H1 (cell line): ENCODE measurements at regions not wholly inside any gene's neighbourhood (a gene's known extent, or its start where the extent isn't known, plus 50 kb on each side); places are given as distances from the start of the nearest gene placed in this dataset.

Source experiments
- ATF3 ChIP-seq: IDR thresholded peaks from 2 replicates; pipeline ENCODE4 v1.6.1; 2011; ENCODE audit warnings: low read depth, mild to moderate bottlenecking, low read length; ENCODE audit not compliant: insufficient read depth
- CBX5 ChIP-seq: fragments of 300-800, 300-1000 bp; sonication (generic); IDR thresholded peaks from 2 replicates; pipeline ENCODE4 v1.7.1; 2016; ENCODE audit warnings: antibody characterized with exemption, low read length, low read depth
- CEBPB ChIP-seq: IDR thresholded peaks from 2 replicates; pipeline ENCODE4 v1.6.1; 2012; ENCODE audit warnings: low read depth, low read length
- CTCF ChIP-seq, 3 experiments: IDR thresholded peaks; 1 replicate in 2 of 3; 2 replicates in 1 of 3; pipeline versions ENCODE4 v1.5.1 to v1.6.1; 2011; ENCODE audit warnings: low read length in 3 of 3, mild to moderate bottlenecking in 3 of 3, inconsistent platforms in 2 of 3, low read depth in 1 of 3, moderate library complexity in 1 of 3; ENCODE audit not compliant: insufficient read depth in 1 of 3; ENCODE audit errors: control extremely low read depth in 1 of 3
- JUND ChIP-seq: IDR thresholded peaks from 2 replicates; pipeline ENCODE4 v1.6.1; 2011; ENCODE audit warnings: mild to moderate bottlenecking, improper control_type of control experiment, low read length
- POLR2A ChIP-seq, 2 experiments: IDR thresholded peaks; 1 replicate in 1 of 2; 2 replicates in 1 of 2; pipeline ENCODE4 v1.6.1; 2011; ENCODE audit warnings: low read depth in 2 of 2, low read length in 2 of 2, mild to moderate bottlenecking in 2 of 2; ENCODE audit errors: control extremely low read depth in 1 of 2
- RAD21 ChIP-seq, 2 experiments: IDR thresholded peaks in 1 of 2; conservative IDR thresholded peaks in 1 of 2; 2 replicates each; pipeline ENCODE4 v1.6.1; 2011; ENCODE audit warnings: low read depth in 2 of 2, low read length in 2 of 2, improper control_type of control experiment in 1 of 2, inconsistent platforms in 1 of 2, mild to moderate bottlenecking in 1 of 2, moderate library complexity in 1 of 2
- RNF2 ChIP-seq: fragments of 200-900, 300-1000 bp; sonication (generic); IDR thresholded peaks from 2 replicates; pipeline ENCODE4 v1.7.1; 2016; ENCODE audit warnings: borderline replicate concordance, low read depth, mild to moderate bottlenecking, antibody characterized with exemption, low read length; ENCODE audit not compliant: poor library complexity, severe bottlenecking; ENCODE audit errors: missing control alignments
- RXRA ChIP-seq: IDR thresholded peaks from 2 replicates; pipeline ENCODE4 v1.6.1; 2011; ENCODE audit warnings: low read depth, mild to moderate bottlenecking, low read length, moderate library complexity; ENCODE audit not compliant: insufficient read depth
- SUZ12 ChIP-seq: fragments of 200-600 bp; sonication (generic); IDR thresholded peaks from 2 replicates; pipeline ENCODE4 v1.6.1; 2012; ENCODE audit warnings: mild to moderate bottlenecking, inconsistent platforms, low read length, moderate library complexity, mixed read lengths
- USF2 ChIP-seq: IDR thresholded peaks from 2 replicates; pipeline ENCODE4 v1.6.1; 2011; ENCODE audit warnings: low read length, improper control_type of control experiment
- ZNF274 ChIP-seq: IDR thresholded peaks from 2 replicates; pipeline ENCODE4 v1.7.0; 2012; ENCODE audit warnings: low read length, borderline replicate concordance; ENCODE audit errors: extremely low read depth

GRCh38 chr14:71410578-71411284 is 503.5 kb downstream of the PCNX1 start:
- TF ChIP-seq CTCF (IDR thresholded peaks at IDR 0.05; ENCODE audit: control extremely low read depth in 1 of 3, insufficient read depth in 1 of 3, low read depth in 1 of 3, low read length in 3 of 3) (no peak), SUZ12 (no peak), CBX5 (no peak), POLR2A (IDR thresholded peaks at IDR 0.05; ENCODE audit: control extremely low read depth in 1 of 2, low read depth in 2 of 2, low read length in 2 of 2) (no peak), CEBPB (no peak), RAD21 (IDR thresholded peaks at IDR 0.05 in 1 of 2, conservative IDR thresholded peaks at IDR 0.05 in 1 of 2; ENCODE audit: low read depth in 2 of 2, low read length in 2 of 2) (no peak), JUND (no peak), RNF2 (no peak), USF2 (no peak), RXRA (no peak), ZNF274 (no peak), ATF3 (no peak)
